GM18520 (cell line): ENCODE measurements at regions not wholly inside any gene's neighbourhood (a gene's known extent, or its start where the extent isn't known, plus 50 kb on each side); places are given as distances from the start of the nearest gene placed in this dataset.
"Not testable (repeated sequence)": the region's sequence is repeated elsewhere in the genome, so short reads cannot be mapped to it uniquely, and the experiment has no call there.

Experiments used
- ATAC-seq: cut with Tn5 transposase; IDR thresholded peaks from one replicate; pipeline ENCODE4 v1.9.1; 2021; ENCODE audit not compliant: unreplicated experiment

DNA sequence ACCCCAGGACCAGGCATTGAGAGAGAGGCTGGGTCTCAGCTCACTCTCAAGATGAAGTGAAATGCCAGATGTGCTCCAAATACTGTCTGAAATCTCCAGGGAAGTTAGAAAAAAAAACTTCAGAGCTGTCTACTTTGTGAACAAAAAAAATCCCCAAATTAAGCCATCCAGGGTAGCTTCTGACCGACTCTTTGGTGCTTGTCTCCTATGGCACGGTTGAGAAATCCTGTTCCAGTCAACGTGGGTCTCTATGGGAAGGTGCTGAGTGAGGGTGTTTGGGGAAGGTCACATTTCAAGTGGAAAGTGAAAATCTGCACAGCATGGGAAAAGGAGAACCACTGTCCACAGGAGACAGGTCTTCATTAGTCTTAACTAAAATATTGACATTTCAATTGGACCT lies 322.5 kb upstream of the CFAP20DC start:
- ATAC-seq = no peak

DNA sequence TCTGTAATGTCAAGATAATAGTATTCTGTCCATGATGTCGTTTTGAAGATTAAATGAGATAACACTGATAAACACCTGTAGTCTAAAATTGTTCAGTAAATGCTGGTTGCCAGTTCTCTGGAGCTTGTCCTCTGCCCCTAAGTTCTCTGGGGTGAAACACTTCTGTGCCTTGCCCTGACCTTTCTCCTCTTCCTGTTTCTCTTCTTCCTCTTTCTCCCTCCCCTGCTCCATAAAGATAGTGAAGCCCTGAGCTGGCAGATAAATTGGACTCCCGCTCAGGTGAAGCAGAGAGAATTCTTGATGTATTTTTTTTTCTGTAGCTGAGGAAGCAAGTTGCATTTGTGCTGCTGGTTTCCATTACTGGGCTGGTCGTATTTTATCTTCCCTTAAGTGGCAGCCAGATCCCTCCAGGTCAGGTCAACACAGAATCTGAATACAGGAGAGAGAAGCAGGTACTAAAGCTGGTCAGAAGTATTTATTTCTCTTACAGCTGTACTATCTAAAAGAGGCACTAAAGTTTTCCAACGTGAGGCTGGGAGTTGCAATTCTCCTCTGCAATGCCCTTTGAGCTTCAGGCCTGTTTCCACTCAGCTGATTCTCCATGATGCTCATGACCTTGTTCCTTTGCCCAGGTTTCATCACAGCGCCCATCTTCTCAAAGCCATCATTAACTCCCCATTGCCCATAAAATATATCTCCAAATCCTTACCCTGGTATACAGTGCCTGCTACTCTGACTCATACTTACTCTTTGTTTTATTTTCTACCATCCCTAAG lies 319.3 kb upstream of the CFAP20DC start:
- ATAC-seq = no peak

DNA sequence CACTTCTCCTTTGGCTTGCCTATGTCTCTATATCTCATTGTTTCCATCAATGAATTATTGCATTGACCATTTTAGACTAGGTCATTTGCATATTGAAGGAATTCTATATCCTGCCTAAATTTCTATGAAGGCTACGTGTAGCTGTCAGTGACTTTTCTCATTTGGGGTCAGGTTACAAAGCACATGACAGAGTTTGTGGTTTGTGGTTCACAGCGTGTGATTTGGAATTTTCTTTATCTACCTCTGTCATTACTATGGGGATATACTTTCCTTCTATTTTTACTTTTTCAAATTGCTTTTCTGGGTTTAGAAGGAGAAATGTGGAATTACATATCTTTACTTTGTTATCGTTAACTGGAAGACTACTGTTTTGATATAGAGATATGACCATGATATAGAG lies 317.3 kb upstream of the CFAP20DC start:
- no peak for ATAC-seq

DNA sequence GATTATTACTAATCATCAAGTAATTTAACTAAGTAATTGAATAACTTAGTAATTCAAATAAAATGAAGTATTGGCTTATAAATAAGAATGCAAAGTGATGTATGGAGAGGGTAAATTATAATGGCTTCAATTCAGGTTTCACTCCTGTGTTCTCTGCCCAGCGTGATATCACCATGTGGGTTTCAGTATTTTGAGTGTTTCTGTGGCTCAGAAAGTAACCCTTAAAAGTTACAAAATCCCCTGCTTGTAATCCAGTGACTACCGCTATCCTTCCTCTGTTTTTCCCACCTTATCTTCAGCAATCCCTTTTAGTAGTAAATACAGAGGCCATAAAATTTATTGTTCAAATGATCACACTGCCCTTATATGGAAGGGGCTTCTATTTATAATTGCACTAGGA lies 316.4 kb upstream of the CFAP20DC start:
- no peak for ATAC-seq

DNA sequence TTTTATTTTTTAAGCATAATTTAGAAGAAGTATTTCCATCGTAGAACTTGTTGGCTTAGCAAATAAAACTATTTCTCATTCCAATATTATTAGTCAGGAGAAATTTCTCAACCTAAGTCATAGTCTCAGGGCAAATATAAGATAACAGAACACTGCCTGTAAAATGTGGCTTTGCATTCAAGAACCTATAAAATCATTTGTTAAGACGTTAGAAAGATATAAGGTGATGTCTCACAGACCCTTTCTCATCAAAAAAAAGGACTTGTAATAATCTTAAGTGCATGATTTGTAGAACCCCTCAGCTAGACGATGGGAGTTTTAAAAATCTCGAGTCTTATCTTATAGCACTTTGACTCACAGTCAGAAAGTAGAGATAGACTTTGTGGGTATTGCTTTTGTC lies 314.7 kb upstream of the CFAP20DC start:
- no peak for ATAC-seq

DNA sequence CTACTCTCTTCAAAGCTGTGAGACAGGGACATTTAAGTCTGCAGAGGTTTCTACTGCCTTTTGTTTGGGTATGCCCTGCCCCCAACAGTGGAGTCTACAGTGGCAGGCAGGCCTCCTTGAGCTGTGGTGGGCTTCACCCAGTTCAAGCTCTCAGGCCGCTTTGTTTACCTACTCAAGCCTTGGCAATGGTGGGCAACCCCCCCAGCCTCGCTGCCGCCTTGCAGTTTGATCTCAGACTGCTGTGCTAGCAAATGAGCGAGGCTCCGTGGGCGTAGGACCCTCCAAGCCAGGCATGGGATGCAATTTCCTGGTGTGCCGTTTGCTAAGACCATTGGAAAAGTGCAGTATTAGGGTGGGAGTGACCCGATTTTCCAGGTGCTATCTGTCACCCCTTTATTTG lies 310.5 kb upstream of the CFAP20DC start:
- not testable (repeated sequence) for ATAC-seq

DNA sequence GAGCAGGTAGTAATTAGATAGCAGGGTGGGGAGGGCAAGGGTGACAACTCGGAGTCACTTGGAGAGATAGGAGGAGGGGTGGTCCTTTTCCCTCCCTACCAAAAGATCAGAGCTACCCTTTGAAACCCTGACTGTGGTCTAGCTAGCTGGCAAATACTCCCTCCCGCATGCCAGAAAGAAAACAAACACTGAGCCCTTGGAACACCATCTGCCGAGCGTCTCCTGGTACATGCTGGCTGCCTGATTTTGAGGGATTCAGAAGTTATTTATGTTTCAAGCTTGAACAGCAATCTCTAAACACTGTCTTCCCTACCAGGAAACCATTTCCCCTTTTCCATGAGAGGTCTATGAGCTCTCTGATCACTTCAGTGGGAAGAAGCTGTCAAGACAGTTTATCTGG lies 291.6 kb upstream of the CFAP20DC start:
- ATAC-seq = no peak

DNA sequence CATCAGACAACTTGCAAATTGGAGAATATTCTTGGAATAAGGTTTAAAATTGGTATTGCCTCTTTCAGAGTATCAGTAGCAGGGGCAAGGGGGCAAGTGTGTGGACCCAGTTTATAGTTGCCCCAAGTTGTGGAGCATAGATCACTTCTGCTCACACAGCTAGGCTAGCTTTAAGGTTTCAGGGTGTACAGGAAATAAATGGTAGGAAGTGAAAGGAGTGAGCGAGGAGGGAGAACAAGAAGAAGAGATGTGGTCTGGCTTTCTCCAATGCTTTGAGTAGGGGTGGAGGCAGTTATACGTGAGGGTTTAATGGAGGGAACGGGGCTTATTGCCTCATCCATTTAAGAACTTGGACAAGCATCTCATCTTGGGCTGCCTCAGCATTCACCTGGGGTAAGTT lies 290.0 kb upstream of the CFAP20DC start:
- ATAC-seq = no peak

DNA sequence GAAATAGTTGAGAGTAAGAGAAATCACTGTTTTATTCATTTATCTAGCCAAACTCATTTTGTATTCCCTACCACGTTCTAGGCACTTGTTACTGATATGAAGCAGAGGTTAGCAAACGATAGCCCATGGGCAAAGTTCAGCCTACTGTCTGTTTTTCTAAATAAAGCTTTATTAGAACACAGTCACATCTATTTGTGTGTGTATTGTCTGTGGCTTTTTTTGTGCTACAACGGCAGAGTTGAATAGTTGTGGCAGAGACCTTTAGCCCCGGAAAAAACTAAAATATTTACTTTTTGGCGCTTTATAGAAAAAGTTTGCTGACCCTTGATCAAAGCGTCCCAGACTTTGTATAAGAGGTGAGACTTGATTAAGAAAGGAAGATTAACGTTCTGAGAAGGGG lies 289.1 kb upstream of the CFAP20DC start:
- no peak for ATAC-seq

DNA sequence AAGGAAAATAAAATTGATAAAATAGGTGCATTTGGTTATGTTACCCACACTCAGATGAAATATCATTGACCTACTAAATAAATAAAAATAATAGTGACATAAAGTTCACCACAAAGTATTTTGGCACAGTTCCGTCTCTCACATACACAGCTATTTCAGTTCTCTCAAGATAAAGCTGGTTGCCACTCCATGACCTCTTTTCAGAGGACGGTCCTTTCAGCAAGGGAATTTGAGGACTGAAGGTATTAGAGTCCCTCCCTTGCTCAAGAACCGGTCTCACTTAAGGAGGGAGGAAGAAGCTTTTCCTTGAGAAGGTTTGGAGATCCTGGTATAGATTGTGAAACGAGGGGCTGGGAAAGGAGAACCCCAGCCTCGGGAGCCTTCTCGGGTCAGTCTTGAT lies 285.5 kb upstream of the CFAP20DC start:
- no peak for ATAC-seq

DNA sequence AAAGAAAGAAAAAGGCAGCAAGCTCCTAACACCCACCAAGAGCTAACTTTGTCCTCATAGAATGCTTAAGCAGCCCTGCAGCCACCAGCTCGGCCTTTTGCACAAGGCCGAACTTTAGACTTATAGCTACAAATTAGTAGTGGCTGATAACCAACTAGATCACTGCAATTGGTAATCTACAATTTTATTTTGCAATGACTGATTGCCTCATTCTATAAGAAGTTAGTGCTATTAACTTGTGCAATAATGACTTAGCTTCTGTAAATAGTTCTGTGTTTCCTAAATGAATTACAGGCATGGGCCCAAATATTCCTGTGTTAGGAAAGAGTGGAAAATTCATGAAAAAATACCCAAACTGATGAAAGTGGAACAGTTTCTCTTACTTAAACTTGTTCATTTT lies 284.8 kb upstream of the CFAP20DC start:
- no peak for ATAC-seq

DNA sequence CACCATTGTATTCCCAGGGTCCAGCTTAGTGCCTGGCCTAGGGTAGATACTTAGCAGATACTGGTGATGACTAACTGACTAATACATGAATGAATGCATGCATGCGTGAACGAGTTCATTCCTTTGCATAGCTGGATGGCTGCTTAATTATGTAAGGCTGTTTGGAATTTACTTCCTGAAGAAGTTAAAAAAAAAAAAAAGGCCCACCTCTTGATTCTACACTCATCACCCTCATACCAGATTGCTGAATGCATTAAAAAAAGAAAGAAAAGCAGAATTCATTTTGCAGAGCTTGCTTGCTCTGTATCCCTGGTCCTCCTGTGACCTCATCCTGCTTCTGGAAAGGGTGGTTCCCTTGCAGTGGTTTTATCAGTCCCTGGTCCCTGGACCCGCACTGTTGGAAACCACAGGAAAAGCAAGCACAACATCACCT lies 277.6 kb upstream of the CFAP20DC start:
- no peak for ATAC-seq

DNA sequence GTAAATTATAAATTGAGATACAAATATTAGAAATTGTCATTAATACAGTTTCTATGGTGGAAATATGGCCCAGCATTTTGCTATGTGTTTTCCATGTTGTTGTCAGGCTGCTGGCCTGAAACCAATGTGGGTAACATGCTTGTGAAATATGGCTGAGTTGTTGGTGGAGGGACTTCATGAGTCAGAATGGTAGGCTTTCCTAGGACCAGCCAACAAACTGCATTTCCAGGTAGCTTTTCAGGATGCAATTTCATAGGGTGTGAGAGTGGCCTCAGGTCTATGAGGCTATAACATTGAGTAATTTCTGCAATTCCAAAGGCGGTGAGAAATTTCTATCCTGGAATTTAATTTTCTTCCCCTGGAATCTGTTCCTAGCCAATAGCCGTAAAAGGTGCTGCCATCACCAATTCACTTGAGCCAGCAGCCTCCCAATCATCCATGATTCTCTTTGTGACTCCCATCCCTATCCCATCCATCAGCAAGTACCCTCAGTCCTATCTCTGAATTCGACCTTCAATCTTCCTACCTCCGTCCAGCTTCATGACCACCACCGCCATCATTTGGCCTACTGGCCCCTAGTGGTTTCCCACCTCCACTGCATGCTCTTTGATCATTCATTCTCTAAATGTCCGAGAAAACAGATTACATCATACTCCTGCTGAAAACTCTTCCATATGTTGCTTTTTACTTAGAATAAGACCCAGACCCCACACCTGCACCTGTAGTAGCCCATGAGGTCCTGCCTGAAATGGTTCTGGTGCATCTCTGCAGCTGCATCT lies 276.6 kb upstream of the CFAP20DC start:
- no peak for ATAC-seq

DNA sequence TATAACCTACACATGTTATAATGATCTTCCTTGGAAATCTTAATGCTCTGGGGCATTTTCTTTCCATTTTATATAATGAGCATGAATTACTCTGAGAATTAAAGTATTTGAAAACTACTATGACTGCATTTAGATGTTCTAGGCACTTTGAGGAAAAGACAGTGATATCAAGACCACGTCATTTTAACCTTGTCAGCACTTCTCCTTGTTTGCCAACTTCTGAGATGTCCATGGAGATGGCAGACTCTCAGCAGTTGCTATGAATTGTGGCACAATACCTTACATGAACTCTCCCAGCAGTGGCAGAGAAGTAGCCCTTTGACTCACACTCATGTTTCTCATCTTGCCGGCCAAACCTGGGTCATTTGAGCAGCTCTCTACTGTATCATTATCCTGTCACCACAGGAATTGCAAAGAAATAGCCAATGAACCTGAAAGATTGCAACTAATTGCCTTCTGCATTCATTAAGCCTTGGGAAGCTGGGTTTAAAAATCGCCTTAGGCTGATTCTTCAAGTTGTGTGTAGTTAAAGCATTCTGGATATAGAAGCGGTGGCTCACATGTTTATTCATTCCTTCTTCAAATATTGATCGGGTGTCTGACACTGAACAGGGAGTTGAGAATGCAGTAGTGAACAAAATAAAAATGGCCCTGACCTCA lies 272.2 kb upstream of the CFAP20DC start:
- ATAC-seq = no peak

DNA sequence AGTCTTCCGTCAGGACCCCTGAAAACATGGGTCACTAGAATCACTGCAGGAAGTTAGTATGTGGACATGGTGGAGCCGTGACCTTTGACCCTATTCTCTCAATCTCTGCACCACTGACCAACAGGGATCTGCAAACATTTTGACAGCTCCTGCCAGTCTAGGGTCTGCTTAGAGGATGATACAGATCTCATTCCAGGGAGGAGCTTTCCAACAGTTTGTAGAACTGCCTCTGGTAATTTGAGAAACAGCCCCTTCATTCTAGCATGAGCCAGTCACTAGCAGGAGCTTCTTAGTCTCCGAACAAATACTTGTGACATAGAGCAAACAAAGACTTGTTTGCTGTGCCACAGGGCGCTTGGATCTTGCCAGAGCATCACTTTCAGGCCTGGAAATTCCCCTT lies 270.3 kb upstream of the CFAP20DC start:
- no peak for ATAC-seq

DNA sequence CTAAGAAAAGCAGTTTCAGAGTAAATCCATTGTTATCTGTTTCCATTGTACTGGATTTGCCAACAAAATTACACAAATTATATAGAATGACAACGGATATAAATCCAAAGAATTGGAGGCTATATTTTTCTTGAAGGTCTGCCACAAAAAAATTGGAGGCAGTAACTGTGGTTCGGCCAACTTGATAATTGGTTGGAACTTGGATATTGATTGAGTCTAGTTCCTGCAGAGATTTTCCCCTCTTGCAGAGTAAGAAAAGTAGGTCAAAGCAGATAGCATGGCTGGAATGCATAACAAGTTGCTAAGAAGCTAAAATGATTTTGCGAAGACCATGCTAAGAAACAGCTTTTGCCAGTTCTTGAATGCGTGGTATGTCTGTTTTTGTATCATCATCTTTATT lies 269.6 kb upstream of the CFAP20DC start:
- ATAC-seq = no peak

DNA sequence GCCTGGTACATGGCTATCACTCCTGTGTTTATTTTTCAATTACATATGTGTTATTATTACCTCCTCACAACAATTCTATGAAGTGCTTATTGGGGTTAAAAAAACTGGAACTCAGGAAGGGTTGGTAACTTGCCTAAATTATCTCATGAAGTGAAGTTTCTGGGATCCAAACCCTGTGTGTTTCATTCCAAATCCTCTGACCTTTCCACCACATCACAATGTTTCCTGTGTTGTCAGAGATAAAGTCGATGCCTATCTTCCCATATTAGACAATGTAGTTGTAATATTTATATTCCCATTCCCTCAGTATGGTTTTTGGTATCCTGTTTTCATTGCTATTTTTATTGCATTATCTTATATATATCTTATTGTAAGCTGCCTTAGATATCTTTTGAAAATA lies 269.1 kb upstream of the CFAP20DC start:
- ATAC-seq = no peak

DNA sequence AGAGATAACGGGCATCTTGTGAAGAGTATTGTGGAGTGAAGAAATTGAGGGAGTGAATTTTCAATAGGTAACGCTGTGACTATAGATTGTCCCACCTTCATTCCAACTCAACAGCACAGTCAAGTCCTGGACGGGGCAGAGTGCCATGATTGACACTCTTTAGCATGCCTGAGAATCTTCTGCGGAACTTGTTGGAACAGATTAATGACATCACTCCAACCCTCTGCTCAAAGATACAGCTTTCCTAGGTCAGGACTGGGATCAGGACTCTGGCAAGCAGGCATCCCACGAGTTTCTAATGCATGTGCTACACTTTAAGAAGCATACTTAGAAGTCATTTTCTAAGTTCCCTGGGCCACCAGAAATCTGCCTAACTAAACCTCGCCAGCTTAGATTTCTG lies 267.6 kb upstream of the CFAP20DC start:
- ATAC-seq = no peak

DNA sequence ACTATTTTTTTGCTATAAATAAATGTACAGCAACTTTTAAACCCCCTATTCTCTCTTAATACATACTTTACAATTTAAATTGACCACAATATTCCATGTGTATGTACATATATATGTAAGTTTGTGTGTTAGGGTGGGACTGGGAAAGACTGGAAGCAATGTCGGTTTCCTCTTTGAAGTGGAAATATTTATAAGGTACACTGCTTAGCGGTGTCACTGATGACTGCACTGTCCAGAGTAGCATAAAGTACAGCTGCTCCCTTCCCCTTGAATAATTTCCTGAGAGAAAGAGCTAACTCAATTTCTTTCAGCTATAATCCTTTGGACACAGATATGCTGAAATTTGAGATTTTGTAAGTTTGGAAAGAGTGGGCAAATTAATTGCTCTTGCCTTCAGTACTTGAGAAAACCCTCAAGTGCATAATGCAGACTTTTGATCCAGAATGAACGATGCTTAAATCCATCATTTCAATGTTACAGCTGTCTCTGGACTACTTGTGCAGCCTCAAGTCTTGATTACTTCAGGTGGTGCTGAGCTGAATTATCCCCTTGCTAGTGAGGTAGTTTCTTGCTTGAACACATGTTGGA lies 267.0 kb upstream of the CFAP20DC start:
- ATAC-seq = no peak

DNA sequence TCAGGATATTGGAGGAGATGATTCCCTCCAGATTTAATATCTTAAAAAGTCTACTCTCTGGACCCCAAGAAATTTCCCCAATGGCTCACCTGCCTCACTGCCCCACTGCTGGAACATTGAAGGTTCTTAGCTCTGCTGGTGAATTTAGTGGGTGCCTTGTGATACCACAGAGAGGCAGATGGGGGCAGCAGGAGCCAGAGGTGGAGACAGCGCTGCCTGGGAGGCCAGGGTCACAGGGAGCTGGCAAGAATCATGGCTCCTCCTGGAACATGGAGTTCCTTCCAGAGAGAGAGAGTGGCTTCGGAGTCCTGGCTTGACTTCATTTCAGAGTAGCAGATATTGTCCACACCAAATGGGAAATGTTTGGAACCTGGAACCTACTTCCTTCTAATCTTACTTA lies 263.5 kb upstream of the CFAP20DC start:
- ATAC-seq = no peak

DNA sequence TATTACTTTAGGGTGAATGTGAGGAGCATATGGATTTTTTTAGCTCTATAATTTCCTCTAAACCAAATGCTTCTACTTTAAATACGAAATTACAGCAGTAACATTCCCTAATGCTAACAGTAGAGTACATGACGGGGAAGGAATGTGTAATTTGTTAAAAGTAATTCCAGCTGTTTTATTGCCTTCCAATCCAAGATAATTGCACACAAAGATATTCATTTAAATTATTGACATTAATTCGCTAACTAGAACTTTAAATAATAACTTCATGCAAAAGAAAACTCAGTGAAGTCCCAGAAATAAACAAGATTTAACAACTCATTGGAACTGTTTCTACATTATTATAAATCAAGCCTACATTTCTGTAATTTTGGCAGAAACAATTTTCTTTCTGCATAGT lies 261.4 kb upstream of the CFAP20DC start:
- no peak for ATAC-seq

DNA sequence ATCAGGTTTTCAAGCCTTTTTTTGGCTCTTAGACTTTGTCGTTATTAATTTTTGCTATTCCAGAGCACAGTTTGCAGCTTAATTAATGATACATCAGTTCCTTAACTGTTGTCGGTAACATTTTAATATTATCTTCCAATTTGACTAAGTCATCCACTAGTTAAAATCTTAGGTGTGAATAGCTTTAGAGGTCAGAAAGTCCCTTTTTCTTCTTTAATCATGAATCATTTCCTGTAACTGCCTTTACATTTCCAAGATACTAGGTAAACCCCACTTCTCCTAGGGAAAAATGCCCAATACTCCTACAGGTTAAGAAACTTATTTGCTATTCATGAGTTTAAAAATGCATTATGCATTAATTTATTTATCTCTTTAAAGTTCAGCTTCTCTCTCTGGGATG lies 260.9 kb upstream of the CFAP20DC start:
- ATAC-seq = no peak
